ENCODE measurements at regions not wholly inside any gene's neighbourhood (a gene's known extent, or its start where the extent isn't known, plus 50 kb on each side); places are given as distances from the start of the nearest gene placed in this dataset.

DNA sequence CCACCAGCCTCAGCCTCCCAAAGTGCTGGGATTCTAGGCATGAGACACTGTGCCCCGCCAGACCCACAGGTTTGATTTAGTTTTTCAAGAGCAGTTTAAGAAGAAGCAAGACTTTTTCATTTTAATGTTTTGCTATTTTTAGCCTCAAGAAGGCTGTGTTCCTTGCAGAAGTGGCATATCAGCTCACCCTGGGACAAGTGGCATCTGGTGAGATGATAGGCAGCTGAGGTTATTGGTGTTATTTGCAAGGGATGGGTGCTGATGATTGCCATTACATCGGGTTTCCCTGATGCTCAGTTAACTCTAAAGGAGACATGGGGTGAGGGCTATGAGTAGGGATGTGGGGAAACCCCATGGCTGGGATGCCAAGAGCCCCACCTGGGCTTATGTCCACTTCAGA, 120.4 kb downstream of the MXRA5 start:
- TF ChIP-seq TAF1 (IDR thresholded peaks at IDR 0.05; ENCODE audit: low read depth, low read length) (no peak), PAX5 (IDR thresholded peaks at IDR 0.05; ENCODE audit: insufficient read depth, low read length, severe bottlenecking) (no peak), POLR2A (IDR thresholded peaks at IDR 0.05; ENCODE audit: low read depth, low read length) (no peak), POU2F2 (IDR thresholded peaks at IDR 0.05; ENCODE audit: low read depth, low read length) (no peak), SPI1 (IDR thresholded peaks at IDR 0.05; ENCODE audit: low read depth, low read length) (no peak), POLR2AphosphoS5 (IDR thresholded peaks at IDR 0.05; ENCODE audit: low read depth, low read length) (no peak)
- no peak for FAIRE-seq
- DNase-seq (ENCODE audit: insufficient read length, low spot score): no peak

- TF ChIP-seq SPI1 (IDR thresholded peaks at IDR 0.05; ENCODE audit: low read depth, low read length) (no peak), TAF1 (IDR thresholded peaks at IDR 0.05; ENCODE audit: low read depth, low read length) (no peak), POLR2A (IDR thresholded peaks at IDR 0.05; ENCODE audit: low read depth, low read length) (no peak), POU2F2 (IDR thresholded peaks at IDR 0.05; ENCODE audit: low read depth, low read length) (no peak), PAX5 (IDR thresholded peaks at IDR 0.05; ENCODE audit: insufficient read depth, low read length, severe bottlenecking) (no peak), POLR2AphosphoS5 (IDR thresholded peaks at IDR 0.05; ENCODE audit: low read depth, low read length) (no peak)
- no peak for FAIRE-seq
- no peak for DNase-seq (ENCODE audit: insufficient read length, low spot score)
Observed at GRCh38 chrX:3221643-3222042, 124.8 kb downstream of the MXRA5 start.

GRCh38 chrX:3219667-3220066, 126.8 kb downstream of the MXRA5 start:
- no peak for TF ChIP-seq POU2F2 (IDR thresholded peaks at IDR 0.05; ENCODE audit: low read depth, low read length)
- TF ChIP-seq PAX5 (IDR thresholded peaks at IDR 0.05; ENCODE audit: insufficient read depth, low read length, severe bottlenecking): no peak
- no peak for TF ChIP-seq SPI1 (IDR thresholded peaks at IDR 0.05; ENCODE audit: low read depth, low read length)
- TF ChIP-seq POLR2AphosphoS5 (IDR thresholded peaks at IDR 0.05; ENCODE audit: low read depth, low read length): no peak
- TF ChIP-seq POLR2A (IDR thresholded peaks at IDR 0.05; ENCODE audit: low read depth, low read length): no peak
- no peak for TF ChIP-seq TAF1 (IDR thresholded peaks at IDR 0.05; ENCODE audit: low read depth, low read length)
- DNase-seq (ENCODE audit: insufficient read length, low spot score) (no peak), FAIRE-seq (no peak)

DNA sequence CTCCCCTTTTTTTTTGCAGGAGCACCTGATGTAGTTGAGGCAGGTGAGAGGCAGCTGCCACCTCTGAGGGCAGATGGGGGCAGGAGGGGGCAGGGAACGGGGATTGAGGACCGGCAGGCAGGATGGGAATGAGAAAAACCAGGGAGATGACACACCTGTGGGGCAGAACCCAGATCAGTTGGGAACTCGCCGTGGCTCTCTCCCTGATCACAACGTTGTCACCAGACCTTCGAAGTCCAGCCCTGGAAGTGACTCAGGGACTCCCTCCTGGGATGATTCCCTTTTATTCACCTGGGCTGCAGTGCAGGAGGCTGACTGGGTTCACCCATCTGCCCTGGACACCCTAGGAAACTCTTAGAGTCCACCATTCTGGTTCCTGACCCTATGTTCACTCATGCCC, 127.2 kb downstream of the MXRA5 start:
- TF ChIP-seq POLR2AphosphoS5 (IDR thresholded peaks at IDR 0.05; ENCODE audit: low read depth, low read length) (no peak), TAF1 (IDR thresholded peaks at IDR 0.05; ENCODE audit: low read depth, low read length) (no peak), PAX5 (IDR thresholded peaks at IDR 0.05; ENCODE audit: insufficient read depth, low read length, severe bottlenecking) (no peak), POU2F2 (IDR thresholded peaks at IDR 0.05; ENCODE audit: low read depth, low read length) (no peak), SPI1 (IDR thresholded peaks at IDR 0.05; ENCODE audit: low read depth, low read length) (no peak), POLR2A (IDR thresholded peaks at IDR 0.05; ENCODE audit: low read depth, low read length) (no peak)
- no peak for DNase-seq (ENCODE audit: insufficient read length, low spot score)
- FAIRE-seq: no peak

DNA sequence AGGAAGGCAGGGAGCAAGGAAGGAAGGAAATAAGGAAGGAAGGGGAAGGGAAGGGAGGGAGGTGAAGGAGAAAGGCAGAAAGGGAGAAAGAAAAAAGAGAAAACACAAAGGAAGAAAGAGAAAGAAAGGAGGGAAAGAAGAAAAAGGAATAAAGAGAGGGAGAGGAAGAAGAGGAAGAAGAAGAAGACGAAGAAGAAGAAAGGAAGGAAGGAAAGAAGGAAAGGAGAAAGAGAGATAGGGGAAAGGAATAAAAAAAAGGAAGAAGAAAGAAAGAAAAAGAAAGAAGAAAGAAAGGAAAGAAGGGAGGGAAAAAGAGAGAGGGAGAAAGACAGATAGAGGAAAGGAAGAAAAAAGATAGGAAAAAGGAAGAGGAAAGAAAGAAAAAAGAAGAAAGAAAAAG, 128.0 kb downstream of the MXRA5 start:
- no peak for TF ChIP-seq POU2F2 (IDR thresholded peaks at IDR 0.05; ENCODE audit: low read depth, low read length)
- TF ChIP-seq POLR2AphosphoS5 (IDR thresholded peaks at IDR 0.05; ENCODE audit: low read depth, low read length): no peak
- TF ChIP-seq PAX5 (IDR thresholded peaks at IDR 0.05; ENCODE audit: insufficient read depth, low read length, severe bottlenecking): no peak
- no peak for TF ChIP-seq POLR2A (IDR thresholded peaks at IDR 0.05; ENCODE audit: low read depth, low read length)
- TF ChIP-seq SPI1 (IDR thresholded peaks at IDR 0.05; ENCODE audit: low read depth, low read length): no peak
- TF ChIP-seq TAF1 (IDR thresholded peaks at IDR 0.05; ENCODE audit: low read depth, low read length): no peak
- no peak for FAIRE-seq
- DNase-seq (ENCODE audit: insufficient read length, low spot score): no peak

DNA sequence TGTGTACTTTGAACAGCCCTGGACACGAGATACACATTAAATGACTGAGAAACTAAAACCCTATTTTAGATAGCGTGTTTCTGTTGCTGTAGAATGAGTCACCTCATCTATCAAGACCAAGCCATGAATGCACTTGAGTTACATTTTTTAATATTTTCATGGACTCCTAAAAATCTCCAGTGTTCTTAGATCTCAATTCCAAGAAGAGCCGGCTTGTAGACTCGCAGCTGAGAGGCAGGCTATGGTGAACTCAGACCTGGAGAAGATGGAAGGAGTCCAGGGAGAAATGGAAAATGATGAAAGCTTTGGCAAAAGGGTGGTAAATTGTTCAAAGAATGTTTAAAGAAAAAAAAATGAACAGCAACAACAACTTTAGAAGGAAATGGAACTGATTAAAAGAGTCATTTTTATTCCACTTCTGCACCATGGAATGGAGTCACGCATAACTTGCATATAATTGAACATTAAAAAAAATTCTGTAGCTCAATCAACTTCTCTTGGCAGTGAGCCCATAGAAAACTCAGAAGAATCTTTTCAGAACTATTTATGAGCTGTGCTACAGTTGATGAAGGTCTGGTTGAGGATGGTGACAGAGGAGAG, 129.8 kb downstream of the MXRA5 start:
- TF ChIP-seq TAF1 (IDR thresholded peaks at IDR 0.05; ENCODE audit: low read depth, low read length): no peak
- no peak for TF ChIP-seq POLR2A (IDR thresholded peaks at IDR 0.05; ENCODE audit: low read depth, low read length)
- TF ChIP-seq SPI1 (IDR thresholded peaks at IDR 0.05; ENCODE audit: low read depth, low read length): no peak
- TF ChIP-seq PAX5 (IDR thresholded peaks at IDR 0.05; ENCODE audit: insufficient read depth, low read length, severe bottlenecking): no peak
- no peak for TF ChIP-seq POLR2AphosphoS5 (IDR thresholded peaks at IDR 0.05; ENCODE audit: low read depth, low read length)
- TF ChIP-seq POU2F2 (IDR thresholded peaks at IDR 0.05; ENCODE audit: low read depth, low read length): no peak
- FAIRE-seq (no peak), DNase-seq (ENCODE audit: insufficient read length, low spot score) (no peak)

DNA sequence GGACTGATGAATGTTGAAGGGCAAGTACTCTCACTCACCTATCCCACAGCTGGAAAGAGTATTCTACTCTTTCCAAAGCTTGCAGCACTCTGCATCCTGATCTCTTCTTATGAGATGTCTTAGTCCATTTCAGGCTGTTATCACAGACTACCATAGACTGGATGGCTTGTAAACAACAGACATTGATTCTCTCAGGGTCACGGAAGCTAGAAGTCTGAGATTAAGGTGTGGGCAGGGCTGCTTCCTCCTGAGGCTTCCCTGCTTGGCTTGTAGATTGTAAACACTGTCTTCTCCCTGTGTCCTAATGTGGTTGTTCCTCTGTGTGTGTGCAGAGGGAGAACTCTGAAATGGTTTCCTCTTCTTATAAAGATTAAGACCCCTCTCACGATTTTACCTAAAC, 131.2 kb downstream of the MXRA5 start:
- DNase-seq (ENCODE audit: insufficient read length, low spot score) (no peak), FAIRE-seq (no peak)
- TF ChIP-seq POLR2AphosphoS5 (IDR thresholded peaks at IDR 0.05; ENCODE audit: low read depth, low read length): no peak

DNA sequence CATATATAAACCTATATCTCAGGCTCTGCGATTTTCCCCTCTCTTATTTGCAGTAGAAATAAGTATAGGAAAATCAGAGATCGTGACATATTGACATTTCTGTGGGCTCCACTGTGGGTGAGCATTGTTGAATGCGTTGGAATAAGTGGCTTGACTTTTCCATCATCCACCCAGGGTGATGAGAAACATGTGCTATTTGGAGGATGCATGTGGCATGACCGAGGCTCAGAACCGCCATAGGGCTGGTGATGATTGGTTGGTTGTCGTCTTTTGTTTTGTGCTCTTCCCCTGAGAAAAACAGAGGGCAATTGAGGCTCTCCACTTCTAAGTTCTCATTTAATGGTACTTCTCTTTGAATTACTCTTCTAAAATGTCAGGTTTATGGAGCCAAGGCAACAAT, 140.1 kb downstream of the MXRA5 start:
- TF ChIP-seq POLR2A (IDR thresholded peaks at IDR 0.05; ENCODE audit: low read depth, low read length) (no peak), TAF1 (IDR thresholded peaks at IDR 0.05; ENCODE audit: low read depth, low read length) (no peak), PAX5 (IDR thresholded peaks at IDR 0.05; ENCODE audit: insufficient read depth, low read length, severe bottlenecking) (no peak), POLR2AphosphoS5 (IDR thresholded peaks at IDR 0.05; ENCODE audit: low read depth, low read length) (no peak), SPI1 (IDR thresholded peaks at IDR 0.05; ENCODE audit: low read depth, low read length) (no peak), POU2F2 (IDR thresholded peaks at IDR 0.05; ENCODE audit: low read depth, low read length) (no peak)
- FAIRE-seq: no peak

GRCh38 chrX:3204606-3205005, 141.8 kb downstream of the MXRA5 start:
- DNase-seq (ENCODE audit: insufficient read length, low spot score) (no peak), FAIRE-seq (no peak)
- no peak for TF ChIP-seq POLR2A (IDR thresholded peaks at IDR 0.05; ENCODE audit: low read depth, low read length)
- TF ChIP-seq PAX5 (IDR thresholded peaks at IDR 0.05; ENCODE audit: insufficient read depth, low read length, severe bottlenecking): no peak

More for the DNA sequence above, 140.1 kb downstream of the MXRA5 start:
- DNase-seq (ENCODE audit: insufficient read length, low spot score): no peak

- FAIRE-seq: no peak
- DNase-seq (ENCODE audit: insufficient read length, low spot score): no peak
- no peak for TF ChIP-seq POLR2A (IDR thresholded peaks at IDR 0.05; ENCODE audit: low read depth, low read length)
- no peak for TF ChIP-seq POLR2AphosphoS5 (IDR thresholded peaks at IDR 0.05; ENCODE audit: low read depth, low read length)
- no peak for TF ChIP-seq TAF1 (IDR thresholded peaks at IDR 0.05; ENCODE audit: low read depth, low read length)
- no peak for TF ChIP-seq POU2F2 (IDR thresholded peaks at IDR 0.05; ENCODE audit: low read depth, low read length)
- TF ChIP-seq SPI1 (IDR thresholded peaks at IDR 0.05; ENCODE audit: low read depth, low read length): no peak
- TF ChIP-seq PAX5 (IDR thresholded peaks at IDR 0.05; ENCODE audit: insufficient read depth, low read length, severe bottlenecking): no peak
Observed at GRCh38 chrX:3195845-3196244, 150.6 kb downstream of the MXRA5 start.
